ENCODE measurements at regions not wholly inside any gene's neighbourhood (a gene's known extent, or its start where the extent isn't known, plus 50 kb on each side); places are given as distances from the start of the nearest gene placed in this dataset.
A peak's percentile ranks its signal among the peaks of the same experiment; 100 is the strongest.

DNA sequence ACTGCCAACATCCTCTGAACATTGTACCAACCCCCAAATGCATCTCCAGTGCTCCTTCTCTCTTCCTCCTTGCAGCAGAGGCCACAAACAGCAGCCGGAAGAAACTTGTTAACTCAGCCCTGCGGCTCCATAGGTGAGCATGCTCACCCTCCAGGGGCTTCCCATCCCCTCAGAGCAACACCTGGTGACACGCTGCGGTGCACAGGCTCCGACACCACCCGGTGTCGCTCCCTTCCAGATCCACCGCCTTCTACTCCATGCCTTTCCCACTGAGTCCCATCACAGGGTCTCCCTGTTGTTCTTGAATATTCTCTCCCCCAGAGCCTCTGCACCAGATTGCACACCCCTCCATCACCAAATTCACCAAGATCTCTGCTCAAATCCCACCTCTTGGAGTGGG is 171.5 kb upstream of the FHL2 start:
- peaks cover 0 to 25% (median 21%) of the 10 kb centered on the region in 4 donors for H3K4me1 ChIP-seq
- no peak overlapping the region for H3K4me3 ChIP-seq
- no peaks in the 10 kb centered on the region for H3K36me3 ChIP-seq
- peaks cover 0 to 3% (median 0%) of the 10 kb centered on the region in 4 donors for H3K27me3 ChIP-seq
- no peaks in the 10 kb centered on the region for H3K9me3 ChIP-seq
- 100% methylated on average over 8 of the region's 8 CpGs for WGBS
- intact Hi-C loops (cut with DNase I): no loop called here
- no peak for DNase-seq (ENCODE audit: extremely low spot score)
- no peak overlapping the region for H3K27ac ChIP-seq (replicated peaks in 1 of 4)
- TF ChIP-seq POLR2AphosphoS5 (IDR thresholded peaks at IDR 0.05): no peak
- TF ChIP-seq, protein P1, sequence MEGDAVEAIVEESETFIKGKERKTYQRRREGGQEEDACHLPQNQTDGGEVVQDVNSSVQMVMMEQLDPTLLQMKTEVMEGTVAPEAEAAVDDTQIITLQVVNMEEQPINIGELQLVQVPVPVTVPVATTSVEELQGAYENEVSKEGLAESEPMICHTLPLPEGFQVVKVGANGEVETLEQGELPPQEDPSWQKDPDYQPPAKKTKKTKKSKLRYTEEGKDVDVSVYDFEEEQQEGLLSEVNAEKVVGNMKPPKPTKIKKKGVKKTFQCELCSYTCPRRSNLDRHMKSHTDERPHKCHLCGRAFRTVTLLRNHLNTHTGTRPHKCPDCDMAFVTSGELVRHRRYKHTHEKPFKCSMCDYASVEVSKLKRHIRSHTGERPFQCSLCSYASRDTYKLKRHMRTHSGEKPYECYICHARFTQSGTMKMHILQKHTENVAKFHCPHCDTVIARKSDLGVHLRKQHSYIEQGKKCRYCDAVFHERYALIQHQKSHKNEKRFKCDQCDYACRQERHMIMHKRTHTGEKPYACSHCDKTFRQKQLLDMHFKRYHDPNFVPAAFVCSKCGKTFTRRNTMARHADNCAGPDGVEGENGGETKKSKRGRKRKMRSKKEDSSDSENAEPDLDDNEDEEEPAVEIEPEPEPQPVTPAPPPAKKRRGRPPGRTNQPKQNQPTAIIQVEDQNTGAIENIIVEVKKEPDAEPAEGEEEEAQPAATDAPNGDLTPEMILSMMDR (IDR thresholded peaks at IDR 0.05): no peak
- no peak for TF ChIP-seq EP300 (IDR thresholded peaks at IDR 0.05)
- TF ChIP-seq POLR2A (IDR thresholded peaks at IDR 0.05; ENCODE audit: low read depth): no peak

GRCh38 chr2:105569606-105570005 is 170.8 kb upstream of the FHL2 start:
- intact Hi-C loops (cut with DNase I): no loop called here
- peaks cover 0 to 3% (median 0%) of the 10 kb centered on the region in 4 donors for H3K27me3 ChIP-seq

DNA sequence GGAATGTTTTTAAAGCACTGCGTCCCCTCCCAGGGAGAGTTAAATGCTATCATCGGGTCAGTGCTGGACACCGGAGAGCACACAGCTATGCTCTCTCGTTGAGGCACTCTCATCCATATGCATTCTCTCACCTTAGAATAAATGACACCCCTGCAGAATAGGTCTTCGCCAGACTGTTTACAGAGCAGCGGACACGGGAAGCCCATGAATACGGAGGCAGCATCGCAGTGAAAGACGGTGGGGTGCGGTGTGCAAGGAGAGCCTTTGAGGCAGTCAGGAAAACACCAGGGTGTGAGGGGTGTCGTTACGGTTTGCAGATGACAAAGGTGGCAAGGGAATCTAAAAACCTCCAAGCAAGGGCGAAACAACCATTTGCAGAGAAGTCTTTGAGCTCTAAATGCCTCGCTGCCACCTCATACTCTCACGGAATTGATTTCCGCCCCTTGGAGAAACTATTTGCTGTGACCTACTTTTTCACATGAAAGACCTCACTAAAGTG is 169.2 kb upstream of the FHL2 start:
- no peak for TF ChIP-seq POLR2AphosphoS5 (IDR thresholded peaks at IDR 0.05)
- intact Hi-C loops (cut with DNase I): no loop called here
- H3K4me3 ChIP-seq: peak overlapping the region in 2 of 4 donors; percentile 4 to 6
- H3K27ac ChIP-seq (replicated peaks in 1 of 4): no peak overlapping the region
- no peak for DNase-seq (ENCODE audit: extremely low spot score)
- H3K36me3 ChIP-seq: no peaks in the 10 kb centered on the region
- peaks cover 0 to 13% (median 13%) of the 10 kb centered on the region in 4 donors for H3K4me1 ChIP-seq
- 37% methylated on average over 17 of the region's 17 CpGs for WGBS
- H3K9me3 ChIP-seq: no peaks in the 10 kb centered on the region
- H3K27me3 ChIP-seq: peaks cover 0 to 3% (median 0%) of the 10 kb centered on the region in 4 donors

More at GRCh38 chr2:105569606-105570005, 170.8 kb upstream of the FHL2 start:
- DNase-seq (ENCODE audit: extremely low spot score): no peak
- Histone ChIP-seq H3K4me1 (peaks cover 0 to 21% (median 17%) of the 10 kb centered on the region in 4 donors), H3K27ac (replicated peaks in 1 of 4) (no peak overlapping the region), H3K36me3 (no peaks in the 10 kb centered on the region), H3K4me3 (no peak overlapping the region), H3K9me3 (no peaks in the 10 kb centered on the region)
- TF ChIP-seq, protein P1 (IDR thresholded peaks at IDR 0.05): no peak
- TF ChIP-seq POLR2AphosphoS5 (IDR thresholded peaks at IDR 0.05) (no peak), POLR2A (IDR thresholded peaks at IDR 0.05; ENCODE audit: low read depth) (no peak), EP300 (IDR thresholded peaks at IDR 0.05) (no peak)
- 97% methylated on average over 6 of the region's 6 CpGs for WGBS

GRCh38 chr2:105563000-105563719 is 164.3 kb upstream of the FHL2 start:
- DNase-seq (ENCODE audit: extremely low spot score): no peak
- no peak overlapping the region for H3K27ac ChIP-seq (replicated peaks in 1 of 4)
- no peak for TF ChIP-seq POLR2AphosphoS5 (IDR thresholded peaks at IDR 0.05)
- TF ChIP-seq, protein P1 (IDR thresholded peaks at IDR 0.05): no peak
- TF ChIP-seq EP300 (IDR thresholded peaks at IDR 0.05): no peak
- TF ChIP-seq POLR2A (IDR thresholded peaks at IDR 0.05; ENCODE audit: low read depth): no peak
- H3K36me3 ChIP-seq: no peaks in the 10 kb centered on the region
- intact Hi-C loops (cut with DNase I): no loop called here
- no peak overlapping the region for H3K4me3 ChIP-seq
- peaks cover 0 to 12% (median 11%) of the 10 kb centered on the region in 4 donors for H3K4me1 ChIP-seq
- 87% methylated on average over 8 of the region's 8 CpGs for WGBS
- peaks cover 0 to 19% (median 0%) of the 10 kb centered on the region in 4 donors for H3K27me3 ChIP-seq
- H3K9me3 ChIP-seq: no peaks in the 10 kb centered on the region

DNA sequence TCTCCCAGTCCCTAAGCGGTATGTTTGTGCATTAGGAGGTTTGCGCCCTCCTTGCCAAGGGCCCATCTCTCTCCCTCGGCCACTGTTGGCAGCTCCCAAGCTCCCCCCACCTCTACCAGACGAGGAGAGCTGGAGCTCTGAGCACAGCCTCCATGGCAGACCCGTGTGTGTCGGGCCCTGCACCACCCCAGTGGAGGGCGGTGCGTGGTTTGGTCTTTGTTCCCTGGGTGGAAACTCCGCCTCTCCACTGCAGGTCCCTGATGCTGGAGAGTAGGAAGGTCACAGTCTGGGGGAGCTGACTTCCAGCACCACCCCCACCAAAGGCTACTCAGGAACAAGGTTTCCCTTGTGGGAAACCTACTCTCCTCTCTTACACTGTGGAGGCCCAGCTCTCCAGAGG is 162.6 kb upstream of the FHL2 start:
- H3K27ac ChIP-seq (replicated peaks in 1 of 4): no peak overlapping the region
- intact Hi-C loops (cut with DNase I): no loop called here
- no peaks in the 10 kb centered on the region for H3K9me3 ChIP-seq
- H3K27me3 ChIP-seq: peaks cover 0 to 16% (median 0%) of the 10 kb centered on the region in 4 donors
- H3K36me3 ChIP-seq: no peaks in the 10 kb centered on the region
- WGBS: 96% methylated on average over 4 of the region's 9 CpGs
- H3K4me1 ChIP-seq: peaks cover 6 to 15% (median 13%) of the 10 kb centered on the region in 4 donors
- no peak overlapping the region for H3K4me3 ChIP-seq
- no peak for TF ChIP-seq POLR2AphosphoS5 (IDR thresholded peaks at IDR 0.05)
- no peak for TF ChIP-seq EP300 (IDR thresholded peaks at IDR 0.05)
- TF ChIP-seq, protein P1 (IDR thresholded peaks at IDR 0.05): no peak
- no peak for TF ChIP-seq POLR2A (IDR thresholded peaks at IDR 0.05; ENCODE audit: low read depth)
- no peak for DNase-seq (ENCODE audit: extremely low spot score)

Measured in esophagus muscularis mucosa (tissue), 4 donors.